K562 (cell line): ENCODE measurements at regions not wholly inside any gene's neighbourhood (a gene's known extent, or its start where the extent isn't known, plus 50 kb on each side); places are given as distances from the start of the nearest gene placed in this dataset.

Source experiments
- CHD2 ChIP-seq: IDR thresholded peaks from 2 replicates; pipeline ENCODE4 v1.6.1; 2011; ENCODE audit warnings: low read depth, low read length
- CTCF ChIP-seq, 3 experiments: IDR thresholded peaks in 2 of 3; conservative IDR thresholded peaks in 1 of 3; 2 replicates each; pipeline ENCODE4 v1.5.1; 2011 to 2012; ENCODE audit warnings: low read length in 3 of 3, mild to moderate bottlenecking in 3 of 3, control low read depth in 2 of 3, improper control_type of control experiment in 1 of 3, inconsistent platforms in 1 of 3, low read depth in 1 of 3, mixed read lengths in 1 of 3, moderate library complexity in 1 of 3; ENCODE audit not compliant: insufficient read depth in 2 of 3
- ELK1 ChIP-seq: sonication (generic); formaldehyde crosslinking; IDR thresholded peaks from 2 replicates; pipeline ENCODE4 v1.8.1; 2022; ENCODE audit warnings: missing genetic modification reagents
- JUN ChIP-seq, 2 experiments: sonication (generic) in 1 of 2; formaldehyde crosslinking in 1 of 2; IDR thresholded peaks; 2 replicates each; pipeline versions ENCODE4 v1.6.1 to v1.8.0; 2012 to 2022; ENCODE audit warnings: borderline replicate concordance in 2 of 2, mild to moderate bottlenecking in 2 of 2, improper control_type of control experiment in 1 of 2, low read depth in 1 of 2, low read length in 1 of 2, missing genetic modification reagents in 1 of 2
- NFYB ChIP-seq: IDR thresholded peaks from 2 replicates; pipeline ENCODE4 v1.6.1; 2011; ENCODE audit warnings: mild to moderate bottlenecking, moderate library complexity; ENCODE audit not compliant: insufficient read length; ENCODE audit errors: extremely low read depth
- SRF ChIP-seq, 2 experiments: fragments of 250-450, 450-650 bp in 1 of 2; sonication (Bioruptor Pico) in 1 of 2; sonication (generic) in 1 of 2; formaldehyde crosslinking; IDR thresholded peaks; 2 replicates each; pipeline versions ENCODE4 v1.5.0 to v1.5.1; 2020 to 2022; ENCODE audit warnings: mild to moderate bottlenecking in 1 of 2, missing genetic modification reagents in 1 of 2

- TF ChIP-seq CTCF (IDR thresholded peaks at IDR 0.05 in 2 of 3, conservative IDR thresholded peaks at IDR 0.05 in 1 of 3; ENCODE audit: insufficient read depth in 2 of 3, low read depth in 1 of 3, low read length in 3 of 3): no peak
- TF ChIP-seq CHD2: no peak
- TF ChIP-seq NFYB: no peak
- TF ChIP-seq JUN (IDR thresholded peaks at IDR 0.05; ENCODE audit: borderline replicate concordance, low read depth, low read length): no peak
- no peak for TF ChIP-seq JUN (CRISPR knock-in tag; IDR thresholded peaks at IDR 0.05; ENCODE audit: borderline replicate concordance)
- no peak for TF ChIP-seq SRF (CRISPR knock-in tag; IDR thresholded peaks at IDR 0.05)
- no peak for TF ChIP-seq ELK1 (CRISPR knock-in tag)
Observed at GRCh38 chr3:105930733-105931132, 61.9 kb upstream of the CBLB start.
